DND-41 (cell line): ENCODE measurements at regions not wholly inside any gene's neighbourhood (a gene's known extent, or its start where the extent isn't known, plus 50 kb on each side); places are given as distances from the start of the nearest gene placed in this dataset.

ENCODE experiments used
- CTCF ChIP-seq: IDR thresholded peaks from 2 replicates; pipeline ENCODE4 v1.5.1; 2012; ENCODE audit warnings: borderline replicate concordance, low read length, moderate library complexity, mild to moderate bottlenecking; ENCODE audit not compliant: poor library complexity, severe bottlenecking; ENCODE audit errors: extremely low read depth
- EZH2 ChIP-seq: IDR thresholded peaks from 3 replicates; pipeline ENCODE4 v1.6.1; 2012; ENCODE audit warnings: borderline replicate concordance, low read depth, mild to moderate bottlenecking, moderate library complexity, low read length, inconsistent platforms; ENCODE audit not compliant: severe bottlenecking

GRCh38 chr15:39018966-39019365, 454.4 kb upstream of the RASGRP1 start:
- no peak for TF ChIP-seq CTCF
- no peak for TF ChIP-seq EZH2
